ENCODE measurements at regions not wholly inside any gene's neighbourhood (a gene's known extent, or its start where the extent isn't known, plus 50 kb on each side); places are given as distances from the start of the nearest gene placed in this dataset.

DNA sequence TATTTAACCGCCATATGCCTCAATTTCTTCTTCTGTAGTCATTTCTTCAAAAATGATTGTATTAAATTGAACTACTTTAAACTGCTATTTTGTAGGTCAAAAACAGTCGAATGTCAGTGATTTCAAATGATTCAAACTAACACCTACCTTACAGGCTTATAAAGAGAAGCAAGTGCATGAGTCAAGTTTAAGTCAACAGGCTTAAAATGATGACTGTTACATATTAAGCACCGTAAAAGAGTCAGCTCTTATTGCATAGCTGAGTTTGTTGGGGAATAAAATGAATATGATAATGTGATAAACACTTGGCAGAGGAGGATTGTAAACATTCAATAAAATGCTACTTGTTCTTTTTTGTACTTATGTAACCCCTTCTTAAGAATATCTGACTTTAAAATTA, 90.1 kb upstream of the ANKRD1 start:
- H3F3A ChIP-seq (ENCODE audit: insufficient read depth) = 0 out of 2 replicates have a peak, but pooled peaks cover 5% of the 10 kb centered on the region
- H3K9me2 ChIP-seq (ENCODE audit: insufficient read depth) = no peaks in the 10 kb centered on the region
- no peaks in the 10 kb centered on the region for H3K79me2 ChIP-seq (ENCODE audit: insufficient read depth)
- H3K4me2 ChIP-seq (ENCODE audit: unreplicated experiment) = no peak overlapping the region
- no peak overlapping the region for H3K27ac ChIP-seq
- H4K20me1 ChIP-seq (ENCODE audit: insufficient read depth) = no peaks in the 10 kb centered on the region
- WGBS, 2 experiments (ENCODE audit: low coverage in 1 of 2, low lambda C conversion rate in 2 of 2, missing lambda C conversion rate in 2 of 2) = 42 to 45% methylated on average over 3 of the region's 3 CpGs
- in situ Hi-C loops (cut with MboI) = no loop called here
- no peak overlapping the region for H2AFZ ChIP-seq
- H3K9me3 ChIP-seq (ENCODE audit: low read depth) = no peaks in the 10 kb centered on the region
- no peak overlapping the region for H3K4me3 ChIP-seq
- DNase-seq = peak; percentile 45
- no peaks in the 10 kb centered on the region for H3K4me1 ChIP-seq (ENCODE audit: insufficient read depth)
- no peaks in the 10 kb centered on the region for H3K36me3 ChIP-seq (ENCODE audit: low read depth)
- no peak for TF ChIP-seq EZH2phosphoT487 (IDR thresholded peaks at IDR 0.05; ENCODE audit: insufficient read depth, low read depth)
- TF ChIP-seq EZH2 (IDR thresholded peaks at IDR 0.05; ENCODE audit: insufficient read depth, poor library complexity, severe bottlenecking) = no peak
- no peak overlapping the region for H3K9ac ChIP-seq
- no peaks in the 10 kb centered on the region for H3K27me3 ChIP-seq (replicated peaks; ENCODE audit: insufficient read depth)

- no peaks in the 10 kb centered on the region for H3K27me3 ChIP-seq (replicated peaks; ENCODE audit: insufficient read depth)
- no peaks in the 10 kb centered on the region for H3K36me3 ChIP-seq (ENCODE audit: low read depth)
- no peak overlapping the region for H3K9ac ChIP-seq
- TF ChIP-seq EZH2phosphoT487 (IDR thresholded peaks at IDR 0.05; ENCODE audit: insufficient read depth, low read depth) (no peak), EZH2 (IDR thresholded peaks at IDR 0.05; ENCODE audit: insufficient read depth, poor library complexity, severe bottlenecking) (no peak)
- WGBS, 2 experiments (ENCODE audit: low coverage in 1 of 2, low lambda C conversion rate in 2 of 2, missing lambda C conversion rate in 2 of 2) = 84% methylated on average over 4 of the region's 4 CpGs
- H2AFZ ChIP-seq = no peak overlapping the region
- no peak overlapping the region for H3K4me3 ChIP-seq
- H3K79me2 ChIP-seq (ENCODE audit: insufficient read depth) = no peaks in the 10 kb centered on the region
- no peaks in the 10 kb centered on the region for H3K9me3 ChIP-seq (ENCODE audit: low read depth)
- no peaks in the 10 kb centered on the region for H3F3A ChIP-seq (ENCODE audit: insufficient read depth)
- no peaks in the 10 kb centered on the region for H4K20me1 ChIP-seq (ENCODE audit: insufficient read depth)
- no peak overlapping the region for H3K27ac ChIP-seq
- in situ Hi-C loops (cut with MboI) = no loop called here
- peak; percentile 10 for DNase-seq
- H3K4me1 ChIP-seq (ENCODE audit: insufficient read depth) = no peaks in the 10 kb centered on the region
- no peak overlapping the region for H3K4me2 ChIP-seq (ENCODE audit: unreplicated experiment)
- no peaks in the 10 kb centered on the region for H3K9me2 ChIP-seq (ENCODE audit: insufficient read depth)
Observed at GRCh38 chr10:91012502-91012901, 91.6 kb upstream of the ANKRD1 start.

- Histone ChIP-seq H3K9me2 (ENCODE audit: insufficient read depth) (no peaks in the 10 kb centered on the region), H3K9me3 (ENCODE audit: low read depth) (no peaks in the 10 kb centered on the region), H3K4me1 (ENCODE audit: insufficient read depth) (no peaks in the 10 kb centered on the region), H3K4me3 (no peak overlapping the region), H3K4me2 (ENCODE audit: unreplicated experiment) (no peak overlapping the region), H3K36me3 (ENCODE audit: low read depth) (no peaks in the 10 kb centered on the region), H3K9ac (no peak overlapping the region), H3K79me2 (ENCODE audit: insufficient read depth) (no peaks in the 10 kb centered on the region), H4K20me1 (ENCODE audit: insufficient read depth) (no peaks in the 10 kb centered on the region), H2AFZ (no peak overlapping the region), H3F3A (ENCODE audit: insufficient read depth) (no peaks in the 10 kb centered on the region), H3K27me3 (replicated peaks; ENCODE audit: insufficient read depth) (no peaks in the 10 kb centered on the region; the same call in 1 of the 2 replicates), H3K27ac (no peak overlapping the region)
- WGBS, 2 experiments (ENCODE audit: low coverage in 1 of 2, low lambda C conversion rate in 2 of 2, missing lambda C conversion rate in 2 of 2) = 38 to 48% methylated on average over 1 of the region's 1 CpG
- TF ChIP-seq EZH2 (IDR thresholded peaks at IDR 0.05; ENCODE audit: insufficient read depth, poor library complexity, severe bottlenecking) = no peak
- TF ChIP-seq EZH2phosphoT487 (IDR thresholded peaks at IDR 0.05; ENCODE audit: insufficient read depth, low read depth) = no peak
- no peak for DNase-seq
- in situ Hi-C loops (cut with MboI) = no loop called here
Observed at GRCh38 chr10:91013985-91014384, 93.1 kb upstream of the ANKRD1 start.

DNA sequence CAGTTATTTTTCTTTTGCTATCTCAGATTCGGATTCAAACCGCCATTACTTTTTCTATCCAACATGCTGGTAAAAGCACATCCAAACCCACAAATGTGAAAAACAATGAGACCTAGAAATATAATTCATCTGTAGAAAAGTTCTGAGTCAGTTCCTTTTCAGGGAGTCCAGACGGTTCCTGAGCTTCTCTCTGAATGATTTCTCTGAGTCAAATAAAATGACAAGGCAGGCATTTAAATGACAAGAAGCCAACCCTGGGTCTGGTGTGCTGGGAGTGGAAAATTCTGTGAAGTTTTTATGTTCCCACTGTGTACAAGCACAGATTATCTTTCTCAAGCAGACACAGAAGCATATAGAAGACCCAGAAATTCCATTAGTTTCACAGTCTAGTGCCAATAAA, 96.3 kb upstream of the ANKRD1 start:
- H3K9me2 ChIP-seq (ENCODE audit: insufficient read depth) = no peaks in the 10 kb centered on the region
- no peak overlapping the region for H3K9ac ChIP-seq
- in situ Hi-C loops (cut with MboI) = no loop called here
- no peaks in the 10 kb centered on the region; the same call in 1 of the 2 replicates for H3K27me3 ChIP-seq (replicated peaks; ENCODE audit: insufficient read depth)
- H3F3A ChIP-seq (ENCODE audit: insufficient read depth) = no peaks in the 10 kb centered on the region
- H3K27ac ChIP-seq = no peak overlapping the region
- no peak overlapping the region for H2AFZ ChIP-seq
- 69 to 73% methylated on average over 3 of the region's 3 CpGs for WGBS, 2 experiments (ENCODE audit: low coverage in 1 of 2, low lambda C conversion rate in 2 of 2, missing lambda C conversion rate in 2 of 2)
- H3K4me1 ChIP-seq (ENCODE audit: insufficient read depth) = no peaks in the 10 kb centered on the region
- TF ChIP-seq EZH2 (IDR thresholded peaks at IDR 0.05; ENCODE audit: insufficient read depth, poor library complexity, severe bottlenecking) (no peak), EZH2phosphoT487 (IDR thresholded peaks at IDR 0.05; ENCODE audit: insufficient read depth, low read depth) (no peak)
- no peak for DNase-seq
- H3K4me3 ChIP-seq = no peak overlapping the region
- H3K79me2 ChIP-seq (ENCODE audit: insufficient read depth) = no peaks in the 10 kb centered on the region
- H3K9me3 ChIP-seq (ENCODE audit: low read depth) = no peaks in the 10 kb centered on the region
- no peaks in the 10 kb centered on the region for H3K36me3 ChIP-seq (ENCODE audit: low read depth)
- no peak overlapping the region for H3K4me2 ChIP-seq (ENCODE audit: unreplicated experiment)
- no peaks in the 10 kb centered on the region for H4K20me1 ChIP-seq (ENCODE audit: insufficient read depth)

GRCh38 chr10:91021901-91022300, 101.0 kb upstream of the ANKRD1 start:
- 47 to 49% methylated on average over 3 of the region's 3 CpGs for WGBS, 2 experiments (ENCODE audit: low coverage in 1 of 2, low lambda C conversion rate in 2 of 2, missing lambda C conversion rate in 2 of 2)
- in situ Hi-C loops (cut with MboI) = no loop called here
- no peak overlapping the region for H3K4me2 ChIP-seq (ENCODE audit: unreplicated experiment)

More at GRCh38 chr10:91021901-91022300, 101.0 kb upstream of the ANKRD1 start:
- Histone ChIP-seq H3K4me3 (no peak overlapping the region), H3K27ac (no peak overlapping the region), H3K9ac (no peak overlapping the region), H3K27me3 (replicated peaks; ENCODE audit: insufficient read depth) (peaks cover 5% of the 10 kb centered on the region; the same call in 1 of the 2 replicates), H3F3A (ENCODE audit: insufficient read depth) (no peaks in the 10 kb centered on the region), H2AFZ (no peak overlapping the region), H3K79me2 (ENCODE audit: insufficient read depth) (no peaks in the 10 kb centered on the region), H4K20me1 (ENCODE audit: insufficient read depth) (no peaks in the 10 kb centered on the region), H3K4me1 (ENCODE audit: insufficient read depth) (no peaks in the 10 kb centered on the region), H3K9me3 (ENCODE audit: low read depth) (no peaks in the 10 kb centered on the region), H3K9me2 (ENCODE audit: insufficient read depth) (no peaks in the 10 kb centered on the region), H3K36me3 (ENCODE audit: low read depth) (no peaks in the 10 kb centered on the region)
- TF ChIP-seq EZH2phosphoT487 (IDR thresholded peaks at IDR 0.05; ENCODE audit: insufficient read depth, low read depth) (no peak), EZH2 (IDR thresholded peaks at IDR 0.05; ENCODE audit: insufficient read depth, poor library complexity, severe bottlenecking) (no peak)
- DNase-seq = no peak
